HG03354 (cell line): ENCODE measurements at regions not wholly inside any gene's neighbourhood (a gene's known extent, or its start where the extent isn't known, plus 50 kb on each side); places are given as distances from the start of the nearest gene placed in this dataset.

Experiments
- ATAC-seq: cut with Tn5 transposase; IDR thresholded peaks from one replicate; pipeline ENCODE4 v1.9.1; 2021; ENCODE audit warnings: mild to moderate bottlenecking; ENCODE audit not compliant: unreplicated experiment, poor library complexity, severe bottlenecking

DNA sequence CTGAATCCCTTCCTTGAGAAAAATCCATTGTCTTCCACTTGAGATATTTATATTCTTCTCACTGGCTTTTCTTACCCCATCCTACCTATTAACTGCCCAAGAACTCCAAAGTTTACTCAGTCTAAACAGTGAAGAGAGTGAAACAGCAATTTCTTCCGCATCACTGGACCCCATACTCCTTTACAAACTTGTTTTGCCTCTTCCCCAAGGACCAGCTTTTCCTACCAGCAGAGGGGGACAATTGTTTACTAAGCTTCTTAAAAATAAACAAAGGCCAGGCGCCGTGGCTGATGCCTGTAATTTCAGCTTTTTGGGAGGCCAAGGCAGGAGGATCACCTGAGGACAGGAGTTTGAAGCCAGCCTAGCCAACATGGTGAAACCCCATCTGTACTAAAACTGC lies 52.0 kb downstream of the LRATD1 start:
- ATAC-seq: no peak

DNA sequence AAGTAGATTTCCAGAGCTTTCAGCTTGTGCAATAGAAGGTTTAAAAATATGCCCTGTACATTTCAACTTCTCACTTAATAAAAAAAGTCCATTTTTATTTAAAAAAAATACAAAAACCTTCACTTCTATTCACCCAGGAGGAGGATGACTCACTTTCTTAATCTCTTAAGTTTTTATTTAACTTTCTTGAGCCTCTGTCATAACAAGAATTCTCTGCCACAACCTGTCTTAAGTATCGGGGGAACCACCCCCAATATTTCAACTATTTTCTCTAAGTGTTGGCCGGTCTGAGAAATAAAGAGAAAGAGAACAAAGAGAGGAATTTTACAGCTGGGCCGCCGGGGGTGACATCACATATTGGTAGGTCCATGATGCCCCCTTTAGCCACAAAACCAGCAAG lies 58.4 kb downstream of the LRATD1 start:
- no peak for ATAC-seq

DNA sequence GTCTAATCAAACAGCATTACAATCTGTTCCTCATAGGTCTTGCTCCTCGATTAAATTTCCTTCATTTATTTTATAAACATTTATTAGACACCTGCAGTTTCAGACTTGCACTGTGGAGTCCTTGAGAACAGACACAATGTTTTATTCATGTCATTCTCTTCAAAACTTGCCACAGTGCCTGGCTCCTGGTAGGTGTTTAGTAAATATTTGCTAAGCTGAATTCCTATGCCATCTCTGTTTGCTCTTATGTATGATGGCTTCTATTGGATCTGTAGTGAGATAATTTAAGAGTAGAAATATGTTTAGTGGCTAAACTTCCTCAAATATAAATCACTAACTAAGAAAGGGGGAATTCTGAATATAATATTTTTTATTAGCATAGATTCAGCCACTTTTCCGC lies 61.4 kb downstream of the LRATD1 start:
- no peak for ATAC-seq

DNA sequence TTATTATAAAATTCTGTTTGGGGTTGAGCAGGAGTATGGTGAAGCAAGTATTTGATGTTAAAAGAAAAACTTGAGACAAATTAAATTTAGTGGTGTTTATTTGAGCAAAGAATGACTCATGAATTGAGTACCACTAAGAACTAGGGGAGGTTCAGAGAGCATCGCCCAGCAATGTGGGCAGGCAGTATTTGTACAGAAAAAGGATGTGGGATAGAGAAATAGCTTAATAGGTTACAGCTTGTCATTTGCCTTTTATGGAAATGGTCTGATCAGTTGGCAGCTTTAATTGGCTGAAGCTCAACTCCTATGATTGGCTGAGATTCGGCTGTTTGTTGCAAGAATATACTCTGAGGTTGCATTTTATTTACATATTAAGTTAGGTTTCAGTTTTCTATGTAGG lies 68.2 kb downstream of the LRATD1 start:
- no peak for ATAC-seq

DNA sequence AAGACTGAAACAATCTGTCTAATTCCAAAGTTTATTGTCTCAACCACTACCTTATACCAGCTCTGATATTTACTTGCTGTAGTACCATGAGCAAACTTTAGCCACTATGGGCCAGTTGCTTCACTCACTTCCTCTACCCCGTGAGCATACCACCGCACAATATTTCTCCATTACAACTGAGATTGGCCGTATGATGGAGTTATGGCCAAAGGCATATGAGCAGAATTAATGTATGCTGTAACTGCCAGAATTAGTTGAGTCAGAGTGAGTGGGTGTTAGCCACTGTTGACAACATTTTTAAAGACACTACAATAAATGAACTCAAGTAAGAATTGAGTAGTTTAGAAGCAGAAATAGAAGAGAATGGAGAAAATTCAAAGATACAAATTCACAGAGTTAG lies 69.7 kb downstream of the LRATD1 start:
- no peak for ATAC-seq

DNA sequence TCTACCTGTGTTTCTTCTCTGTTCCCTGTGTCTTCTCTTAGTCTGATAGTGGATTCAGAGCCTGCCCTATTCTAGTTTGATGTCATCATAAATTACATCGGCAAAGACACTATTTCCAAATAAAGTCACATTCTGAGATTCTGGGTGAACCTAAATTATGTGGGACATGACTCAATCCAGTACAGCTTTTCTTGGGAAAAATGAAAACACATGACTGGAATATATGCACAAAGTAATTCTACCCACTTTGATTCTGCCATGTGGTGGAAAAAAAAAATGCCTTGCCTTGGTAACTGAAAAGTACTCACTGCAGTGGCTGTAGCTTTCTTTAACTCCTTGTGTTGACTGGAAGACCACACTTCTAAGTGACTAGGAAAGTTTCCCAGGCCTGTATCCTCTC lies 73.7 kb downstream of the LRATD1 start:
- ATAC-seq: no peak

DNA sequence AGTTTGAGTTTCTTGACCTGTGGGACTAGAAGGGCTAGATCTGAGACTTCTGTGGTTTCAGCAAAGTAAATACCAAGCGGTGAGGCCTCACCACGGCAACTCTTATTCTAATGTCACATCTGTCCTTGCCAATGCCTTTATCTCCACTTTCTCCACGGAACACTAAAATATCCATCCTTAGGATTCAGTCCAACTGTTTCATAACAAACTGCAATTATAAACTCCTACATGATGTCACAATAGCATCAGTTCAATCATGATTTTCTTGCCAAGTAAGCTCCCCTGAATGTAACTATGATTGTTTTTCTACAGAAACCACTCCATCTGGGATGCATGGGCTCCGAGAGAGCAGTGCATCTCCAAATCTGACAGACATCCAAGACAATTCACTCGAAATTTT lies 79.6 kb downstream of the LRATD1 start:
- no peak for ATAC-seq

DNA sequence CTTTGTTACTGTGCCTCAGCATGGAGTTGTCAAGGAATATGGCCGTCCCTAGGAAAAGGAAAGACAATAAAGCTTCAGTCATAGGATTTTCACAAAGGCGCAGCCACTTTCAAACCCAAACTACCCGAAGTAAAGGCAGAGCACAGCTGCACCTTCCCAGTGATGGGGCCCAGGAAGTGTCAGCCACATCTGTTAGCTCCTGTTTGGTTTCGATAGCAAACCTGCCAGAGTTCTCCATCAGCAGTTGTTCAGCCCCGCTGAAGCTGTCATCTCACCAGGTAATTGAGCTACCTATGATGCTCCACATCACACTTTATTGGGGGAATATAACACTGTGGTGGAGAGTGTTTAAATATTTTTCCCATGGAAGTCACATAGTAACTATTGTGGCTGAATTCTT lies 80.7 kb downstream of the LRATD1 start:
- no peak for ATAC-seq

DNA sequence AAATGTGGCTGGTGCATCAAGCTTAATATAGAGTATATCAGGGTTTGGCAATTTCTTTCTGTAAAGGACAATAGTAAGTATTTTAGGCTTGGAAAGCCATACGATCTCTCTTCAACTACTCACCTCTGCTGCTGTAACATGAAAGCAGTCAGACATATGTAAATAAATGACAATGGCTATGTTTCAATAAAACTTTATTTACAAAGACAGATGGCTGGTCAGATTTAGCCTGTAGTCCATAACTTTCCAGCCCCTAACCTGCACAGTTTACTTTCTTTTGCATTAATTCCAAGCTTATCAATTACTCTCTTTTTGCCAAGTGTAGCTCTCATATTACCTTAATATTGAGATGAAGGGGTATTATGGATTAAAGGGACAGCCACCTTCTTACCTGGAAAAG lies 83.1 kb downstream of the LRATD1 start:
- ATAC-seq: no peak

DNA sequence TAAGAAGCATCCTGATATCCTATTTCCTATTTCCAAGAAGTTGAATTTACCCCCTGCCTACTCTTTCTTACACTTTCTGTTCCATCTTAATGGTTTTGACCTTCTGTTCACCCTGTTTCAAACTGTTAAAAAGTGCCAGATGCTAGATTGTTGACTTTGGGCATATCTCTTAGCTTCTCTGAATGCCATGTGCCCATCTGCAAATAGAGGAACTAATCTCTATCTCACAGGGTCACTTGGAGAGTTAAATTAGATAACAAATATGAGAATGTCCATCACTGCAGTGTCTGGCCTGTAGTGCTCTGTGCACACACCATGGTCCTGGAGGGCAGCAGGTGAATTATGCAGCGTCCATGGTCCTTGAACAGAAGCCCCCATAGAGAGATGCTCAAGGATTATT lies 83.8 kb downstream of the LRATD1 start:
- no peak for ATAC-seq

DNA sequence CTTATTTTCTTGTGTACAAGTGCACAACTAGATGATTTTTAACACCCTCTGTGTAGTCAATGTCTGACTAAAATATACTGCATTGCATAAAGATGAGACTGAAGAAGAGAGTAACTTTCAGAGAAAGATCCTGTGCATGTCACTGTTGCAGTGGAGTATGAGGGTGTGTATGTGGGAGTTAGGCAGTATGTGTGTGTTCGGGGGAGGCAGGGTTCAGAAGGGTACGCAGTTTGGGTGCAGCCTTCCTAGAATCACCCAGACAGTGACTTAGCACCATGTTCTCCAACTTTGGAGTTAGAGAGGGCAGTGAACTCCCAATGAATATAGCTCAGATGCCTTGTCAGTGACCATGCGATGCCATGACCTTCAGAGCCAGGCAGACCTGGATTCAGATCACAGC lies 84.6 kb downstream of the LRATD1 start:
- ATAC-seq: no peak

DNA sequence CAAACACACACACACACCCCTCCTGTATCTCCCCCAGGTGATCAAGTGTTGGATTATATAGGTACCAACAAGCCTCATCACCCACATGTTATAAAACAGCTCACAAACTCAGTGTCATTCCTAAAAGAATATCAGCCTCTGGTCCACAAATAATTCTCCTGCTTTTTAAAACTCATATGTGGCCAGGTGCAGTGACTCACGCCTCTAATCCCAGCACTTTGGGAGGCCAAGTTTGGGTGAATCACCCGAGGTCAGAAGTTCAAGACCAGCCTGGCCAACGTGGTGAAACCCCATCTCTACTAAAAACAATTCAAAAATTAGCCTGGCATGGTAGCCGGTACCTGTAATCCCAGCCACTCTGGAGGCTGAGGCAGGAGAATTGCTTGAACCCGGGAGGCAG lies 87.8 kb downstream of the LRATD1 start:
- ATAC-seq: no peak

DNA sequence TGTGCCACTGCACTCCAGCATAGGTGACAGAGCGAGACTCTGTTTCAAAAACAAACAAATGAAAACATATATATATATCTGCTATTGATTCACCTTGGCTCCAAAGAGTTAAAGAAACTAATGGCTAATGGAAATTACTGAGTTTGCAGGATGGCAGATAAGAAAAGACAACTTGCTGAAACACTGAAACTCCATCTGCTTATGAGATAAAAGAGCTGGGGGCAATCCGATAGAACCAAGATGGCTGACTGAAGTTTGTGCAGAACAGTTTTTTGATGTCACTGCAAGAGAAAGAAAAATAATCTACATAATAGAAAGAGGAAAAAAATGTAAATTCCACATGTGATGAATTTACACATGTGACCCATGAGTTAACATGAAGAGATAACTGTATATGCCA lies 88.2 kb downstream of the LRATD1 start:
- ATAC-seq: no peak

DNA sequence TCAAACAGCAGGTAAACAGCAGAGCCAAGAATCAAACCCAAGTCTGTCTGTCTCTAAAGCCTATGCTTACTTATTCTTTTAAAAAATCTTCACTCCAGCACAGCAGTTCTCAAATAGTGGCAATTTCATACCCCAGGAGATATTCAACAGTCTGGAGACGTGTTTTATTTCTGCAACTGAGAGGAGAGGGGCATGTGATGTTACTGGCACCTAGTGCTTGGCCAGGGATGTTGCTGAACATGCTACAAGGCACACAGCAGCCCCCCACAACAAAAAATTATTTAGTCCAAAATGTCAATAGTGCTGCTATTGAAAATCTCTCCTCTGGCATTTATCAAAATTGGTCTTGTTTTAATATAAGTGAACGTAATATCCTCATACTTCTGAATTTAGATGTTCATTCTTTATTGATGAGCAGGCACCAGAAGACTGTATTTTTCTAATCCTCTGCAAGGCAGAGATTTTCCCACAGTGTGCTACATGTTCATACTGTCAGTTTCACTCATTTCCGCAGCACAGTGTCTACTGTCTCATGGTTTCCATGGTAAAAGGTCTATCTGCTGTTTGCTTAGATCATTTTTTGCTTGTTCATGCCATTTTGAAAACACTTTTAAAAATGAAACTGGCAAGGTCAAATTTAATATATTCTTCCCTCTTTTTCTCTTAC lies 90.5 kb downstream of the LRATD1 start:
- no peak for ATAC-seq

DNA sequence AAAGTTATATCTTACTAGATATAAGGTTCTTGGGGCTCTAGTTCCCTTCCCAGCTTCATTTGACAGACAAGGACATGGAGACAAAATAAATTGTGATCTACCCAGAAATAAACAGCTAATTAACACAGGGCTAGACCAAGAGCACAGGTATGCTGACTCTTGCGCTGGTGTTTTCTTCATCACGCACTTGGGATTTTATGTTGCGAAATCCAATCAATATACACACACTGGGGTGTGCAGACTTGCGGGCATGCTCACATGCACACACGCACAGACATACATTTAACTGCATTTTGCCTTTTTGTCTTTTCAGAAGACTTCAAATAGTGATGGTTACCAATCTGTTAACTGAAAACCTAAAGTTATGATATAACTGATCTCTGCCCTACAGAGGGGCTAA lies 91.2 kb downstream of the LRATD1 start:
- ATAC-seq: no peak

DNA sequence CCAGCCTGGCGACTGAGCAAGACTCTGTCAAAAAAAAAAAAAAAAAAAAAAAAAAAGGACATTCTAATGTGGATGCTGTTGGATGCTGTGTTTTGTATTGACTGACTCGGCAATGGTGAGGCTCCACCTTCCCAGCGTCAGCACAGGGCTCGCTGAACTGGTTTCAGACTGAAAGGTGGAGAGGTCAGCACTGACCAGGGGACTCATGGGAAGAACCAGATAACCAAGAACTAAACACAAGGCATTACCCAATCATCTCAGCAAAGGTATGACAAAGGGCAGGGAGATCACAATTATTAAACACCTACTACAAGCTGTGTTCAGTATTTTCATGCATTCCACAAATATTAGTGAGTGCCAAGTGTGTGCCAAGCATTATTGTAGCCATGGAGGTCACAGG lies 103.2 kb downstream of the LRATD1 start:
- no peak for ATAC-seq

DNA sequence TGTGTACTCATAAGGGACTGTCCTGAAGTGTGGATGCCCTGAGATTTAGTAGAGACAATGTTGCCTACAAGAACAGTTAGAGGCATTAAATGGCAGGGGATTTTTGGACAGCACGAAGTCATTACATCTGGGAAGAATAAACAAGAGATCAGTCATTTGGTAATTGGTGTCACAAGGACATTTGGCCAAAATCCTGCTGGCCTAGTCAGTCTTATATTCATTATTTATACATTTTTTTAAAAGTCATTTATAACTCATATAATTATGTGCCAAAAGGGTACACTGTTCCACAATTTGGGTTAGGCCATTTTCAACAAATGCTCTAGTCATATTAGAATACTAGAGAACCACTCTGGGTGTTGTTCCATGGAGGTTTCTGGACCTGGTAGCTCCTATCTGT lies 104.7 kb downstream of the LRATD1 start:
- no peak for ATAC-seq

DNA sequence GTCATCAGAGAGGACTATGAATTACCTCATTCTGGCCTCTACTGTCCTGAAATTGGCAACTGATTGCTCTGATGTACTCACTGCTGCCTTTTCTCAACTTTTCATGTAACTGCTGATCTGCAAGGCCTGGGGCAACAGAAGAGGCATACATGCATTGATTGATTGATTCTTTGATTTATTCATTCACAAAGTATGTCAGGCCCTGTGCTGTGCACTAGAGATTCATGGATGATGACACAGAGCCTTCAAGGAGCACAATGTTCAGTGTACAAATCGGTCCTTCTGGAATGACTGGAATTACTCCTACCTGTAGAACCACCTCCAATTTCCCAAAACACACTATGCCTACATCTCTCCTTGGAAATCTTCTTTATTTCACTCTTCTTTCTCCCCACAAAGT lies 111.3 kb downstream of the LRATD1 start:
- ATAC-seq: no peak

DNA sequence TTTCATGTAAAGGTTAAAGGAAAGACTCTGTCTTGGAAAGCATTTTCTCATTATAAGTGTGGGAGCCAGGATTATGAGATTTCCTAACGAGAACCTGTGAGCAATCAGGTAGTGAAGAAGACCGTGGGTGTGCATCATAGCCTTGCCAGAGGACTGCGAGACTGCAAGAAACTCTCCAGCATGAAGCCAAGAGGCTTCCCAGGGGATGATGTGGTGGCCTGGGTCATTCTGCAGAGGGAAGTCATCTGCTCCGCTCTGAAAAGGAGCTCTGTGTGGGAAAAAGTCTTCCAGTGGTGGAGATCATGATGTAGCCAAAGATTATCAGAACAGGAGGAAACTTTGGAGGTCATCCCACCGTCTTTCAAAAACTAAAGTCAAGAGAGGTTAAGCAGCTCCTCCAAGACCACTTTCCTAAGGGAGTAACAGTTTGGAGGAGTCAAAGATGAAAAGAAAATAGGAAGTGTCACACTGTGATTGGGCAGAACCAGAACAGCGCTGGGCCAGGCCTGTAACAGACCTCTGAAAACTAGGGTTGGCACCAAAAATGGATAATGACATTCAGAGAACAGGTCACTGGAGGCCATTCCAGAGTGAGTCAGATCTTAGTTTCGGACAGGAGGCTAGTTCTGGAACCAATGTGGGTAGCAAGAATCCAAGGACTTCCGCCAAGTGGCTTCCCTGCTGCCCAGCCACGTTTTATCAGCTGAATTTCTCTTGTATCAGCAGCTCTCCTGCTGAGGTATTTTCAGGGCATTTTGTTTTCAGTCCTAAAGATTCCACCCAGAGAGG lies 113.0 kb downstream of the LRATD1 start:
- ATAC-seq: no peak

DNA sequence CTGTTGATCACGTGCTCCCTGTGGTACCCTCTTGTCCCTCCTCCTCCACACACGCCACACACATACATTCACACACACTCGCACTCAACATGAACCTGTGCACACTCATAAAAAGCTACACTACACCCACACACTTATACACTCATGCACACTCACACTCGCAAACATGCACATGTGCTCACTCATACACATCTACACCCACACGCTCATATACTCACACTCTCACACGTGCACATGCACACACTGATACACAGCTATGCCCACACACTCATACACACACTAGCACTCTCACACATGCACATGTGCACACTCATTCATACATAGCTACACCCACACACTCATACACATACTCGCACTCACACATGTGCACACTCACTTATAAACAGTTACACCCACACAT lies 113.6 kb downstream of the LRATD1 start:
- ATAC-seq: no peak

DNA sequence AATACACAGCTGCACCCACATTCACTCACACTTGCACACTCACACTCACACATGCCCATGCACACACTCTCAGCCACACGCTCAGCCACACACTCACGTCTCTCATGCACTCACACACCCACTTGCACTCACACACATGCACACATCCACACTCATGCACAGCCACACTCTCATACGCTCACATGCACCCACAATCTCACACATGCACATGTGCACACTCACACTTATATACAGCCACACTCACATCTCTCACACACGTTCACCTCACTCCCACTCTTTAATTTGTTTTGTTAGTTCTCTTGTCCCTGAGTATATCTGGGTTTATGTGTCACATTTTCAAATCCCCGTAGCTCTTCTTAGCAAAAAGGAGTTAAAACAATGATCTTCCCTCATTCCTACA lies 114.9 kb downstream of the LRATD1 start:
- ATAC-seq: no peak

DNA sequence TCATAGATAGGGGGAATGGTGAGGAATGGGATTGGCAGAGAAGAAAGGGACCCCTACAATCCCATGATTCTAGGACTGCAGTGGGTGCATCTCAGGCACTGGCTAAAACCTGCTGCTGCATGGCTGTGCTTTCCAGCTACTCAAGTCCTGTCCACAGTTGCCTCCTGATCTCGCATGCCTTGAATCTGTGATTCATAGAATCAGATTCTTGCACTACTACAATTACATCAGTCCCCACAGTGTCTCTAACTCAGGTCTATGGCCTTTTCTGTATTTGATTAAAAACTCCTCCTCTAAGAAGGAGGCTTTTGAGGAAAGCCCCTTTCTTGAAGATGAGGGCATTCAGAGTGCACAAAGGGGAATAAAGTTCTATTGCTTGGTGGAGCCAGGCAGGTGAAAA lies 117.4 kb downstream of the LRATD1 start:
- no peak for ATAC-seq
